Endothelial cell of umbilical vein (primary cell): ENCODE measurements at regions not wholly inside any gene's neighbourhood (a gene's known extent, or its start where the extent isn't known, plus 50 kb on each side); places are given as distances from the start of the nearest gene placed in this dataset.
"Not testable (repeated sequence)": the region's sequence is repeated elsewhere in the genome, so short reads cannot be mapped to it uniquely, and the experiment has no call there.

Experiments
- BruUV-seq: library from RNA; stranded (reverse); fragments of 400-500 nt; replicated peaks from 2 replicates; lab custom pipeline; 2021; lab: Mats Ljungman, UMichigan
- CTCF ChIA-PET: fragments of 300-600, 350-600 bp; sonication (Branson Sonifier 250); formaldehyde crosslinking; loops from one replicate; lab custom pipeline; 2021; ENCODE audit warnings: antibody characterized with exemption, inconsistent platforms; lab: Charles Lee
- POLR2A ChIA-PET: fragments of 300-600, 350-600 bp; sonication (Branson Sonifier 250); formaldehyde crosslinking; loops from one replicate; lab custom pipeline; 2021; ENCODE audit warnings: antibody characterized with exemption, inconsistent platforms; lab: Charles Lee
- DNase-seq: peaks from one replicate; pipeline ENCODE4 v3.0.0-alpha.2; 2011; ENCODE audit warnings: low read depth, low spot score
- FAIRE-seq: peaks from 2 replicates; lab custom pipeline; 2011; peaks lifted over from hg19 to GRCh38; lab: Jason Lieb, UNC
- H2AFZ ChIP-seq: 2 replicates; pipeline ENCODE4 v1.6.0; 2012; ENCODE audit warnings: low read depth, low read length, control low read depth, inconsistent platforms
- H3K27ac ChIP-seq: 2 replicates; pipeline ENCODE4 v1.5.1; 2011; ENCODE audit warnings: low read depth, mild to moderate bottlenecking, control low read depth, low read length, moderate library complexity; ENCODE audit not compliant: insufficient read depth
- H3K27me3 ChIP-seq, 2 experiments: 2 replicates each; pipeline versions ENCODE4 v1.6.0 to v1.6.1; 2011; ENCODE audit warnings: low read length in 2 of 2, mixed read lengths in 1 of 2; ENCODE audit not compliant: control insufficient read depth in 2 of 2, insufficient read depth in 2 of 2
- H3K36me3 ChIP-seq, 2 experiments: 2 replicates in 1 of 2; 3 replicates in 1 of 2; pipeline ENCODE4 v1.5.1; 2011; ENCODE audit warnings: low read length in 2 of 2, mild to moderate bottlenecking in 1 of 2, moderate library complexity in 1 of 2; ENCODE audit not compliant: control insufficient read depth in 2 of 2, insufficient read depth in 2 of 2; ENCODE audit errors: extremely low read depth in 1 of 2
- H3K4me1 ChIP-seq: 3 replicates; pipeline ENCODE4 v1.5.1; 2011; ENCODE audit warnings: mild to moderate bottlenecking, low read length; ENCODE audit not compliant: control insufficient read depth, insufficient read depth; ENCODE audit errors: extremely low read depth
- H3K4me2 ChIP-seq: 2 replicates; pipeline ENCODE4 v1.6.1; 2011; ENCODE audit warnings: low read length, control low read depth, mixed read lengths; ENCODE audit not compliant: insufficient read depth
- H3K4me3 ChIP-seq, 3 experiments: fragments of 200-600 bp in 1 of 3; sonication (generic), shearing (Covaris generic) in 1 of 3; replicated peaks in 1 of 3; 2 replicates each; pipeline ENCODE4 v1.5.1; 2011 to 2016; ENCODE audit warnings: control low read depth in 3 of 3, low read length in 3 of 3, mild to moderate bottlenecking in 2 of 3, inconsistent platforms in 1 of 3, low read depth in 1 of 3, moderate library complexity in 1 of 3; ENCODE audit not compliant: insufficient read depth in 1 of 3
- H3K79me2 ChIP-seq: 2 replicates; pipeline ENCODE4 v1.6.0; 2012; ENCODE audit warnings: low read length, inconsistent platforms; ENCODE audit not compliant: control insufficient read depth, insufficient read depth
- H3K9ac ChIP-seq: replicated peaks from 2 replicates; pipeline ENCODE3; 2011; ENCODE audit warnings: low read length, control low read depth; ENCODE audit not compliant: insufficient read depth; ENCODE audit errors: extremely low read depth
- H3K9me1 ChIP-seq: replicated peaks from 3 replicates; pipeline ENCODE4 v1.6.0; 2011; ENCODE audit warnings: mild to moderate bottlenecking, low read length; ENCODE audit not compliant: control insufficient read depth, insufficient read depth; ENCODE audit errors: extremely low read depth
- H3K9me3 ChIP-seq: replicated peaks from 2 replicates; pipeline ENCODE4 v1.5.1; 2012; ENCODE audit warnings: low read length, inconsistent platforms; ENCODE audit not compliant: control insufficient read depth, insufficient read depth
- H4K20me1 ChIP-seq: replicated peaks from 2 replicates; pipeline ENCODE3; 2011; ENCODE audit warnings: mild to moderate bottlenecking, low read length; ENCODE audit not compliant: control insufficient read depth, insufficient read depth; ENCODE audit errors: extremely low read depth
- EZH2 ChIP-seq: IDR thresholded peaks from 2 replicates; pipeline ENCODE4 v1.6.1; 2012; ENCODE audit warnings: borderline replicate concordance, low read depth, mild to moderate bottlenecking, moderate library complexity, low read length, inconsistent platforms; ENCODE audit not compliant: severe bottlenecking
- GATA2 ChIP-seq: IDR thresholded peaks from 2 replicates; pipeline ENCODE4 v1.7.0; 2011; ENCODE audit warnings: low read depth, mild to moderate bottlenecking, moderate library complexity, mixed read lengths, low read length; ENCODE audit not compliant: insufficient read length, insufficient read depth
- POLR2A ChIP-seq: IDR thresholded peaks from 2 replicates; pipeline ENCODE4 v1.6.1; 2012; ENCODE audit warnings: low read depth, mild to moderate bottlenecking, control low read depth, low read length
- dilution Hi-C: fragments of 300-500 bp; cut with MboI; formaldehyde crosslinking; loops from one replicate; pipeline ENCODE4 v1.15.0; 2019; ENCODE audit warnings: low sequenced_read_pairs; ENCODE audit not compliant: extremely low pct_ligation_motif_present
- intact Hi-C: fragments of 100-400 bp; cut with micrococcal nuclease; formaldehyde crosslinking; loops from one replicate; pipeline ENCODE4 v1.10.0; 2022

- dilution Hi-C loops, result no loop called here
These were observed 132.4 kb upstream of the ENPEP start for GRCh38 chr4:110343534-110343933.

DNA sequence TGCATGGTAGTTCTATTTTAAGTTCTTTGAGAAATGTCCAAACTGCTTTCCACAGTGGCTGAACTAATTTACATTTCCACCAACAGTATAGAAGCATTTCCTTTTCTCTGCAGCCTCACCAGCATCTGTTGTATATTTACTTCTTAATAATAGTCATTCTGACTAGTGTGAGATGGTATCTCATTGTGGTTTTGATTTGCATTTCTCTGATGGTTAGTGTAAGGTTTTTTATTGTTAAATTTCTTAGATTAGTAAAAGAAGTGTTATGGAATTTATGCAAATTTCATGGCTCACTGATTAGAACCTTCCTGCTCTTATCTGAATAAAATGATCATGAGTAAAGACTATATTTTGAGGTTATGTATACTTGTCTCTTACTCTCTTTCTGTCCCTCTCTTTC lies 134.8 kb upstream of the ENPEP start:
- H3K27me3 ChIP-seq, H2AFZ ChIP-seq, FAIRE-seq, H3K27ac ChIP-seq, H3K9ac ChIP-seq, CTCF ChIA-PET, H3K4me3 ChIP-seq, H3K9me3 ChIP-seq, intact Hi-C loops, H4K20me1 ChIP-seq, H3K9me1 ChIP-seq, dilution Hi-C loops, POLR2A ChIA-PET, H3K36me3 ChIP-seq, DNase-seq, H3K4me2 ChIP-seq, BruUV-seq, H3K79me2 ChIP-seq, H3K4me1 ChIP-seq: not testable (repeated sequence)

More at GRCh38 chr4:110343534-110343933, 132.4 kb upstream of the ENPEP start:
- H3K27me3 ChIP-seq, result no peaks in the 10 kb centered on the region
- intact Hi-C loops, result no loop called here
- BruUV-seq, result no TSS peak
- no peaks in the 10 kb centered on the region for H4K20me1 ChIP-seq
- no peaks in the 10 kb centered on the region for H3K79me2 ChIP-seq
- CTCF ChIA-PET, result interaction anchor here (1.2 to 4.3 kb wide), 4 partner anchors 166 to 294 kb away, joined by 5 to 44 read pairs (median 9); no protein-coding TSS in a partner anchor
- H3K27ac ChIP-seq, result no peak overlapping the region
- H2AFZ ChIP-seq, result no peak overlapping the region
- no peaks in the 10 kb centered on the region for H3K4me1 ChIP-seq
- no peaks in the 10 kb centered on the region for H3K9me3 ChIP-seq
- POLR2A ChIA-PET, result no interaction called here
- no peaks in the 10 kb centered on the region for H3K36me3 ChIP-seq
- no peaks in the 10 kb centered on the region for H3K9me1 ChIP-seq
- no peak overlapping the region for H3K4me2 ChIP-seq
- TF ChIP-seq EZH2 (no peak), GATA2 (no peak), POLR2A (no peak)
- no peak overlapping the region for H3K9ac ChIP-seq
- no peak for FAIRE-seq
- no peak overlapping the region for H3K4me3 ChIP-seq
- no peak for DNase-seq
